Suprapubic skin (tissue), 4 donors: ENCODE measurements at regions not wholly inside any gene's neighbourhood (a gene's known extent, or its start where the extent isn't known, plus 50 kb on each side); places are given as distances from the start of the nearest gene placed in this dataset.

Source experiments
- DNase-seq, 2 donors: peaks; one replicate each; pipeline ENCODE4 v3.0.0-alpha.2; 2019; ENCODE audit warnings: low spot score in 2 of 2
- H3K27ac ChIP-seq: fragments of 200-600 bp; sonication (generic); one replicate; pipeline ENCODE4 v1.5.1; 2019
- H3K27me3 ChIP-seq: fragments of 200-600 bp; sonication (generic); one replicate; pipeline ENCODE4 v1.5.1; 2019
- H3K36me3 ChIP-seq: fragments of 200-600 bp; sonication (generic); one replicate; pipeline ENCODE4 v1.5.1; 2019
- H3K4me1 ChIP-seq: fragments of 200-600 bp; sonication (generic); one replicate; pipeline ENCODE4 v1.5.1; 2019
- H3K4me3 ChIP-seq: fragments of 200-600 bp; sonication (generic); one replicate; pipeline ENCODE4 v1.5.1; 2019; ENCODE audit warnings: mild to moderate bottlenecking
- H3K9me3 ChIP-seq: fragments of 200-600 bp; sonication (generic); one replicate; pipeline ENCODE4 v1.5.1; 2019
- CTCF ChIP-seq, 2 donors: fragments of 200-600 bp in 1 of 2; fragments of 450-650 bp in 1 of 2; sonication (generic) in 1 of 2; IDR thresholded peaks; one replicate each; pipeline ENCODE4 v1.5.1; 2016 to 2019; ENCODE audit warnings: antibody characterized with exemption in 2 of 2, mild to moderate bottlenecking in 1 of 2, moderate library complexity in 1 of 2
- EP300 ChIP-seq: sonication (generic); formaldehyde crosslinking; IDR thresholded peaks from one replicate; pipeline ENCODE4 v1.6.1; 2017; ENCODE audit warnings: antibody characterized with exemption
- POLR2A ChIP-seq, 2 donors: fragments of 450-650 bp; IDR thresholded peaks; one replicate each; pipeline ENCODE4 v1.6.1; 2017; ENCODE audit warnings: antibody characterized with exemption in 2 of 2, mild to moderate bottlenecking in 2 of 2, moderate library complexity in 2 of 2
- POLR2AphosphoS5 ChIP-seq, 3 donors: sonication (generic); formaldehyde crosslinking; IDR thresholded peaks; one replicate each; pipeline ENCODE4 v1.6.1; 2017; ENCODE audit warnings: antibody characterized with exemption in 3 of 3
- WGBS: methylation state at CpG from one replicate; pipeline ENCODE4 v1.1.5; 2018; 5-methylcytosine and 5-hydroxymethylcytosine counted together

- TF ChIP-seq EP300 (no peak), POLR2AphosphoS5 (IDR thresholded peaks at IDR 0.05) (no peak), CTCF (IDR thresholded peaks at IDR 0.05) (no peak), POLR2A (IDR thresholded peaks at IDR 0.05) (no peak)
- DNase-seq, result no peak
- Histone ChIP-seq H3K9me3 (no peaks in the 10 kb centered on the region), H3K27me3 (no peaks in the 10 kb centered on the region), H3K36me3 (no peaks in the 10 kb centered on the region), H3K27ac (no peak overlapping the region), H3K4me1 (no peaks in the 10 kb centered on the region), H3K4me3 (no peak overlapping the region)
- 83% methylated on average over 2 of the region's 2 CpGs for WGBS
Observed at GRCh38 chr14:27958757-27959156, 807.8 kb upstream of the FOXG1 start.

- no peak overlapping the region for H3K27ac ChIP-seq
- 53% methylated on average over 5 of the region's 5 CpGs for WGBS
- TF ChIP-seq POLR2AphosphoS5 (IDR thresholded peaks at IDR 0.05), result no peak
- no peak for TF ChIP-seq POLR2A (IDR thresholded peaks at IDR 0.05)
- no peak for TF ChIP-seq CTCF (IDR thresholded peaks at IDR 0.05)
- no peak for TF ChIP-seq EP300
- H3K4me3 ChIP-seq, result no peak overlapping the region
- no peaks in the 10 kb centered on the region for H3K36me3 ChIP-seq
- no peaks in the 10 kb centered on the region for H3K4me1 ChIP-seq
- DNase-seq, result no peak
- no peaks in the 10 kb centered on the region for H3K27me3 ChIP-seq
- no peaks in the 10 kb centered on the region for H3K9me3 ChIP-seq
Observed at GRCh38 chr14:27995691-27996090, 770.9 kb upstream of the FOXG1 start.

GRCh38 chr14:28001002-28001401, 765.6 kb upstream of the FOXG1 start:
- H3K4me1 ChIP-seq, result no peaks in the 10 kb centered on the region
- TF ChIP-seq EP300, result no peak
- TF ChIP-seq POLR2A (IDR thresholded peaks at IDR 0.05), result no peak
- TF ChIP-seq POLR2AphosphoS5 (IDR thresholded peaks at IDR 0.05), result no peak
- no peak for TF ChIP-seq CTCF (IDR thresholded peaks at IDR 0.05)
- no peak for DNase-seq
- WGBS, result 77% methylated on average over 5 of the region's 5 CpGs
- H3K27me3 ChIP-seq, result no peaks in the 10 kb centered on the region
- H3K36me3 ChIP-seq, result no peaks in the 10 kb centered on the region
- peaks cover 6% of the 10 kb centered on the region for H3K9me3 ChIP-seq
- H3K4me3 ChIP-seq, result no peak overlapping the region
- no peak overlapping the region for H3K27ac ChIP-seq

GRCh38 chr14:28012629-28013415, 753.8 kb upstream of the FOXG1 start:
- Histone ChIP-seq H3K27ac (no peak overlapping the region), H3K4me3 (no peak overlapping the region), H3K4me1 (no peaks in the 10 kb centered on the region), H3K36me3 (no peaks in the 10 kb centered on the region), H3K27me3 (no peaks in the 10 kb centered on the region), H3K9me3 (no peaks in the 10 kb centered on the region)
- no peak for DNase-seq
- TF ChIP-seq EP300 (no peak), POLR2A (IDR thresholded peaks at IDR 0.05) (no peak), POLR2AphosphoS5 (IDR thresholded peaks at IDR 0.05) (no peak), CTCF (IDR thresholded peaks at IDR 0.05) (no peak)
- 78% methylated on average over 6 of the region's 6 CpGs for WGBS

GRCh38 chr14:28020112-28020511, 746.5 kb upstream of the FOXG1 start:
- Histone ChIP-seq H3K9me3 (no peaks in the 10 kb centered on the region), H3K27me3 (no peaks in the 10 kb centered on the region), H3K4me1 (no peaks in the 10 kb centered on the region), H3K36me3 (no peaks in the 10 kb centered on the region), H3K27ac (no peak overlapping the region), H3K4me3 (no peak overlapping the region)
- 78% methylated on average over 2 of the region's 2 CpGs for WGBS
- DNase-seq, result no peak
- TF ChIP-seq EP300 (no peak), CTCF (IDR thresholded peaks at IDR 0.05) (no peak), POLR2A (IDR thresholded peaks at IDR 0.05) (no peak), POLR2AphosphoS5 (IDR thresholded peaks at IDR 0.05) (no peak)
